ENCODE measurements at regions not wholly inside any gene's neighbourhood (a gene's known extent, or its start where the extent isn't known, plus 50 kb on each side); places are given as distances from the start of the nearest gene placed in this dataset.

GRCh38 chr10:29874606-29875269 is 184.6 kb downstream of the JCAD start:
- TF ChIP-seq CTCF (IDR thresholded peaks at IDR 0.05) (no peak), EZH2 (IDR thresholded peaks at IDR 0.05; ENCODE audit: borderline replicate concordance, insufficient read depth, low read depth, low read length, poor library complexity, severe bottlenecking) (no peak)

Measured in B cell (primary cell).